HG03460 (cell line): ENCODE measurements at regions not wholly inside any gene's neighbourhood (a gene's known extent, or its start where the extent isn't known, plus 50 kb on each side); places are given as distances from the start of the nearest gene placed in this dataset.

Experiments used
- ATAC-seq: cut with Tn5 transposase; IDR thresholded peaks from one replicate; pipeline ENCODE4 v1.9.1; 2021; ENCODE audit not compliant: unreplicated experiment

- ATAC-seq = no peak
Observed at GRCh38 chr2:193703411-193703810, 1508.7 kb upstream of the TMEFF2 start.

GRCh38 chr2:193701484-193701883, 1506.8 kb upstream of the TMEFF2 start:
- ATAC-seq = no peak

- no peak for ATAC-seq
Observed at GRCh38 chr2:193695367-193695766, 1500.6 kb upstream of the TMEFF2 start.

- ATAC-seq = no peak
Observed at GRCh38 chr2:193693758-193694157, 1499.0 kb upstream of the TMEFF2 start.

- no peak for ATAC-seq
Observed at GRCh38 chr2:193690572-193690971, 1495.8 kb upstream of the TMEFF2 start.

GRCh38 chr2:193687195-193687594, 1492.5 kb upstream of the TMEFF2 start:
- ATAC-seq = no peak

GRCh38 chr2:193679847-193680246, 1485.1 kb upstream of the TMEFF2 start:
- ATAC-seq = no peak

- ATAC-seq = no peak
Observed at GRCh38 chr2:193670478-193670877, 1475.7 kb upstream of the TMEFF2 start.

GRCh38 chr2:193668557-193669323, 1474.0 kb upstream of the TMEFF2 start:
- no peak for ATAC-seq

GRCh38 chr2:193627927-193628272, 1433.2 kb upstream of the TMEFF2 start:
- ATAC-seq = no peak

GRCh38 chr2:193627187-193627926, 1432.6 kb upstream of the TMEFF2 start:
- no peak for ATAC-seq

- ATAC-seq = no peak
Observed at GRCh38 chr2:193608451-193608850, 1413.7 kb upstream of the TMEFF2 start.

GRCh38 chr2:193590831-193591230, 1396.1 kb upstream of the TMEFF2 start:
- ATAC-seq = no peak

GRCh38 chr2:193584522-193584938, 1389.8 kb upstream of the TMEFF2 start:
- ATAC-seq = peak; percentile 85

- no peak for ATAC-seq
Observed at GRCh38 chr2:193583638-193584400, 1389.1 kb upstream of the TMEFF2 start.

- ATAC-seq = no peak
Observed at GRCh38 chr2:193581807-193582206, 1387.1 kb upstream of the TMEFF2 start.

GRCh38 chr2:193580176-193580950, 1385.6 kb upstream of the TMEFF2 start:
- no peak for ATAC-seq

- no peak for ATAC-seq
Observed at GRCh38 chr2:193566886-193567285, 1372.2 kb upstream of the TMEFF2 start.

- no peak for ATAC-seq
Observed at GRCh38 chr2:193566276-193566675, 1371.5 kb upstream of the TMEFF2 start.

- ATAC-seq = no peak
Observed at GRCh38 chr2:193562031-193562430, 1367.3 kb upstream of the TMEFF2 start.

GRCh38 chr2:193561054-193561453, 1366.3 kb upstream of the TMEFF2 start:
- ATAC-seq = no peak
